HepG2 (cell line): ENCODE measurements at regions not wholly inside any gene's neighbourhood (a gene's known extent, or its start where the extent isn't known, plus 50 kb on each side); places are given as distances from the start of the nearest gene placed in this dataset.

Source experiments
- BRD4 ChIP-seq: sonication (generic); formaldehyde crosslinking; IDR thresholded peaks from 2 replicates; pipeline ENCODE4 v1.4.0; 2020; ENCODE audit warnings: missing genetic modification reagents
- HNRNPK ChIP-seq: fragments of 200-400 bp; formaldehyde crosslinking; IDR thresholded peaks from 2 replicates; pipeline ENCODE4 v1.6.1; 2018; ENCODE audit warnings: low read length, low read depth, moderate library complexity, mild to moderate bottlenecking; ENCODE audit not compliant: poor library complexity, severe bottlenecking
- MEIS2 ChIP-seq: sonication (generic); formaldehyde crosslinking; IDR thresholded peaks from 2 replicates; pipeline ENCODE4 v1.9.0; 2021; ENCODE audit warnings: mild to moderate bottlenecking, missing genetic modification reagents
- MIXL1 ChIP-seq: IDR thresholded peaks from 2 replicates; pipeline ENCODE4 v1.6.1; 2016
- MTA1 ChIP-seq: sonication (generic); formaldehyde crosslinking; IDR thresholded peaks from 2 replicates; pipeline ENCODE4 v1.4.0; 2020; ENCODE audit warnings: missing genetic modification reagents, mild to moderate bottlenecking, borderline replicate concordance
- NFKBIZ ChIP-seq: IDR thresholded peaks from 2 replicates; pipeline ENCODE4 v1.6.1; 2018; ENCODE audit warnings: missing genetic modification reagents, missing compliant biosample characterization
- PCBP1 ChIP-seq: fragments of 200-400 bp; formaldehyde crosslinking; IDR thresholded peaks from 2 replicates; pipeline ENCODE4 v1.6.1; 2017; ENCODE audit warnings: mild to moderate bottlenecking, low read depth, low read length, borderline replicate concordance
- PITX1 ChIP-seq: sonication (generic); formaldehyde crosslinking; IDR thresholded peaks from 2 replicates; pipeline ENCODE4 v1.5.1; 2020; ENCODE audit warnings: mild to moderate bottlenecking, missing genetic modification reagents
- SIN3B ChIP-seq: fragments of 150-350 bp; IDR thresholded peaks from 2 replicates; pipeline ENCODE4 v1.6.1; 2014; ENCODE audit warnings: low read length
- STAG1 ChIP-seq: sonication (generic); formaldehyde crosslinking; IDR thresholded peaks from 2 replicates; pipeline ENCODE4 v1.4.0; 2020; ENCODE audit warnings: missing genetic modification reagents
- ZBTB7B ChIP-seq: sonication (generic); formaldehyde crosslinking; IDR thresholded peaks from 2 replicates; pipeline ENCODE4 v1.4.0; 2020; ENCODE audit warnings: missing genetic modification reagents
- ZNF331 ChIP-seq: sonication (generic); formaldehyde crosslinking; IDR thresholded peaks from 2 replicates; pipeline ENCODE4 v1.4.0; 2020; ENCODE audit warnings: missing genetic modification reagents
- ZNF335 ChIP-seq: sonication (generic); formaldehyde crosslinking; IDR thresholded peaks from 2 replicates; pipeline ENCODE4 v1.4.0; 2020; ENCODE audit warnings: missing genetic modification reagents
- ZNF878 ChIP-seq: sonication (generic); formaldehyde crosslinking; IDR thresholded peaks from 2 replicates; pipeline ENCODE4 v1.8.1; 2023; ENCODE audit warnings: mild to moderate bottlenecking, missing genetic modification reagents, moderate library complexity
- TF ChIP-seq, protein P1 (sequence below): sonication (generic); formaldehyde crosslinking; IDR thresholded peaks from 2 replicates; pipeline ENCODE4 v1.9.0; 2021; ENCODE audit warnings: missing genetic modification reagents, borderline replicate concordance
- TF ChIP-seq, protein P2 (sequence below): sonication (generic); formaldehyde crosslinking; IDR thresholded peaks from 2 replicates; pipeline ENCODE4 v1.4.0; 2020; ENCODE audit warnings: mild to moderate bottlenecking, missing genetic modification reagents, borderline replicate concordance
- TF ChIP-seq, protein P3 (sequence below): sonication (generic); formaldehyde crosslinking; IDR thresholded peaks from 2 replicates; pipeline ENCODE4 v1.4.0; 2020; ENCODE audit warnings: missing genetic modification reagents, mild to moderate bottlenecking, borderline replicate concordance
- TF ChIP-seq, protein P4 (sequence below): sonication (generic); formaldehyde crosslinking; conservative IDR thresholded peaks from 2 replicates; pipeline ENCODE4 v1.4.0; 2020; ENCODE audit warnings: missing genetic modification reagents
- TF ChIP-seq, protein P5 (sequence below): sonication (generic); formaldehyde crosslinking; IDR thresholded peaks from 2 replicates; pipeline ENCODE4 v1.5.0; 2020; ENCODE audit warnings: missing genetic modification reagents, mild to moderate bottlenecking, borderline replicate concordance
- TF ChIP-seq, protein P6 (sequence below): sonication (generic); formaldehyde crosslinking; IDR thresholded peaks from 2 replicates; pipeline ENCODE4 v1.8.0; 2022; ENCODE audit warnings: mild to moderate bottlenecking, missing genetic modification reagents, moderate library complexity

DNA sequence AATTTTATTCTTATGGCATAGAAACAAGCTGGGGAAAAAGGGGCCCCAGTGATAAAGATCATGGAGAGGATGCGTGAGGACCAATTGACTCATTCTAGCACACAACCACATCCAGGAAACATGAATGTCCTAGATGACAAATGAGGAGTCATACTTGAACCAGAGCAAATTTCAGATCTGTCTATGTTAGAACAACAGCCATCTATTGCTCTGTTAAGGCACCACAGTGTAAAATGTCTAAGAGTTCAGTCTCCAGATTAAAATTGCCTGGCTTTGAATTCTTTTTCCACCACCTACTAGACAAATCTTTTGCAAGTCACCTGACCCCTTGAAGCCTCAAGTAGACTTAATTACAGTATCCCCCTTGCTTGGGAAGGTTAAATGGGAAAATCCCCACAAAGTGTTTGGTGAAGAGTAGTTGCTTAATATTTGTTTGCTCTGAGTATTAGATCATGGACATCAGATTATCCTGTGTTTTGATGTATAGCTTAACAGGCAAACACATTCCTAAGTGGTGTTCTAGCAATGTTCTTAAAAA is 258.7 kb upstream of the TGFBR2 start (continued):
- TF ChIP-seq, protein P1, sequence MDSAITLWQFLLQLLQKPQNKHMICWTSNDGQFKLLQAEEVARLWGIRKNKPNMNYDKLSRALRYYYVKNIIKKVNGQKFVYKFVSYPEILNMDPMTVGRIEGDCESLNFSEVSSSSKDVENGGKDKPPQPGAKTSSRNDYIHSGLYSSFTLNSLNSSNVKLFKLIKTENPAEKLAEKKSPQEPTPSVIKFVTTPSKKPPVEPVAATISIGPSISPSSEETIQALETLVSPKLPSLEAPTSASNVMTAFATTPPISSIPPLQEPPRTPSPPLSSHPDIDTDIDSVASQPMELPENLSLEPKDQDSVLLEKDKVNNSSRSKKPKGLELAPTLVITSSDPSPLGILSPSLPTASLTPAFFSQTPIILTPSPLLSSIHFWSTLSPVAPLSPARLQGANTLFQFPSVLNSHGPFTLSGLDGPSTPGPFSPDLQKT (CRISPR knock-in tag): no peak
- TF ChIP-seq ZBTB7B (CRISPR knock-in tag) (0 out of 2 replicates have a peak, but pooled peaks have one; percentile 41), MEIS2 (CRISPR knock-in tag) (0 out of 2 replicates have a peak, but pooled peaks have one; percentile 7), HNRNPK (peak; percentile 15), STAG1 (0 out of 2 replicates have a peak, but pooled peaks have one; percentile 3), PITX1 (CRISPR knock-in tag) (0 out of 2 replicates have a peak, but pooled peaks have one; percentile 22), PCBP1 (no peak), ZNF878 (CRISPR knock-in tag) (no peak), MTA1 (CRISPR knock-in tag) (no peak), SIN3B (no peak), ZNF335 (CRISPR knock-in tag) (no peak), ZNF331 (CRISPR knock-in tag) (peak; percentile 16; the same call in 1 of the 2 replicates), MIXL1 (CRISPR knock-in tag) (peak; percentile 52; the same call in 1 of the 2 replicates), BRD4 (CRISPR knock-in tag) (no peak), NFKBIZ (peak; percentile 93)
- TF ChIP-seq, protein P2, sequence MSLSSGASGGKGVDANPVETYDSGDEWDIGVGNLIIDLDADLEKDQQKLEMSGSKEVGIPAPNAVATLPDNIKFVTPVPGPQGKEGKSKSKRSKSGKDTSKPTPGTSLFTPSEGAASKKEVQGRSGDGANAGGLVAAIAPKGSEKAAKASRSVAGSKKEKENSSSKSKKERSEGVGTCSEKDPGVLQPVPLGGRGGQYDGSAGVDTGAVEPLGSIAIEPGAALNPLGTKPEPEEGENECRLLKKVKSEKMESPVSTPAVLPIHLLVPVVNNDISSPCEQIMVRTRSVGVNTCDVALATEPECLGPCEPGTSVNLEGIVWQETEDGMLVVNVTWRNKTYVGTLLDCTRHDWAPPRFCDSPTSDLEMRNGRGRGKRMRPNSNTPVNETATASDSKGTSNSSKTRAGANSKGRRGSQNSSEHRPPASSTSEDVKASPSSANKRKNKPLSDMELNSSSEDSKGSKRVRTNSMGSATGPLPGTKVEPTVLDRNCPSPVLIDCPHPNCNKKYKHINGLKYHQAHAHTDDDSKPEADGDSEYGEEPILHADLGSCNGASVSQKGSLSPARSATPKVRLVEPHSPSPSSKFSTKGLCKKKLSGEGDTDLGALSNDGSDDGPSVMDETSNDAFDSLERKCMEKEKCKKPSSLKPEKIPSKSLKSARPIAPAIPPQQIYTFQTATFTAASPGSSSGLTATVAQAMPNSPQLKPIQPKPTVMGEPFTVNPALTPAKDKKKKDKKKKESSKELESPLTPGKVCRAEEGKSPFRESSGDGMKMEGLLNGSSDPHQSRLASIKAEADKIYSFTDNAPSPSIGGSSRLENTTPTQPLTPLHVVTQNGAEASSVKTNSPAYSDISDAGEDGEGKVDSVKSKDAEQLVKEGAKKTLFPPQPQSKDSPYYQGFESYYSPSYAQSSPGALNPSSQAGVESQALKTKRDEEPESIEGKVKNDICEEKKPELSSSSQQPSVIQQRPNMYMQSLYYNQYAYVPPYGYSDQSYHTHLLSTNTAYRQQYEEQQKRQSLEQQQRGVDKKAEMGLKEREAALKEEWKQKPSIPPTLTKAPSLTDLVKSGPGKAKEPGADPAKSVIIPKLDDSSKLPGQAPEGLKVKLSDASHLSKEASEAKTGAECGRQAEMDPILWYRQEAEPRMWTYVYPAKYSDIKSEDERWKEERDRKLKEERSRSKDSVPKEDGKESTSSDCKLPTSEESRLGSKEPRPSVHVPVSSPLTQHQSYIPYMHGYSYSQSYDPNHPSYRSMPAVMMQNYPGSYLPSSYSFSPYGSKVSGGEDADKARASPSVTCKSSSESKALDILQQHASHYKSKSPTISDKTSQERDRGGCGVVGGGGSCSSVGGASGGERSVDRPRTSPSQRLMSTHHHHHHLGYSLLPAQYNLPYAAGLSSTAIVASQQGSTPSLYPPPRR (CRISPR knock-in tag): peak; percentile 65; the same call in 1 of the 2 replicates
- TF ChIP-seq, protein P3, sequence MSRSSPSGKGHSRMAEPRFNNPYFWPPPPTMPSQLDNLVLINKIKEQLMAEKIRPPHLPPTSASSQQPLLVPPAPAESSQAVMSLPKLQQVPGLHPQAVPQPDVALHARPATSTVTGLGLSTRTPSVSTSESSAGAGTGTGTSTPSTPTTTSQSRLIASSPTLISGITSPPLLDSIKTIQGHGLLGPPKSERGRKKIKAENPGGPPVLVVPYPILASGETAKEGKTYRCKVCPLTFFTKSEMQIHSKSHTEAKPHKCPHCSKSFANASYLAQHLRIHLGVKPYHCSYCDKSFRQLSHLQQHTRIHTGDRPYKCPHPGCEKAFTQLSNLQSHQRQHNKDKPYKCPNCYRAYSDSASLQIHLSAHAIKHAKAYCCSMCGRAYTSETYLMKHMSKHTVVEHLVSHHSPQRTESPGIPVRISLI (CRISPR knock-in tag): peak; percentile 61; the same call in 1 of the 2 replicates
- TF ChIP-seq, protein P4, sequence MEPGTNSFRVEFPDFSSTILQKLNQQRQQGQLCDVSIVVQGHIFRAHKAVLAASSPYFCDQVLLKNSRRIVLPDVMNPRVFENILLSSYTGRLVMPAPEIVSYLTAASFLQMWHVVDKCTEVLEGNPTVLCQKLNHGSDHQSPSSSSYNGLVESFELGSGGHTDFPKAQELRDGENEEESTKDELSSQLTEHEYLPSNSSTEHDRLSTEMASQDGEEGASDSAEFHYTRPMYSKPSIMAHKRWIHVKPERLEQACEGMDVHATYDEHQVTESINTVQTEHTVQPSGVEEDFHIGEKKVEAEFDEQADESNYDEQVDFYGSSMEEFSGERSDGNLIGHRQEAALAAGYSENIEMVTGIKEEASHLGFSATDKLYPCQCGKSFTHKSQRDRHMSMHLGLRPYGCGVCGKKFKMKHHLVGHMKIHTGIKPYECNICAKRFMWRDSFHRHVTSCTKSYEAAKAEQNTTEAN (CRISPR knock-in tag): no peak
- TF ChIP-seq, protein P5, sequence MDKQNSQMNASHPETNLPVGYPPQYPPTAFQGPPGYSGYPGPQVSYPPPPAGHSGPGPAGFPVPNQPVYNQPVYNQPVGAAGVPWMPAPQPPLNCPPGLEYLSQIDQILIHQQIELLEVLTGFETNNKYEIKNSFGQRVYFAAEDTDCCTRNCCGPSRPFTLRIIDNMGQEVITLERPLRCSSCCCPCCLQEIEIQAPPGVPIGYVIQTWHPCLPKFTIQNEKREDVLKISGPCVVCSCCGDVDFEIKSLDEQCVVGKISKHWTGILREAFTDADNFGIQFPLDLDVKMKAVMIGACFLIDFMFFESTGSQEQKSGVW (CRISPR knock-in tag): no peak
- TF ChIP-seq, protein P6, sequence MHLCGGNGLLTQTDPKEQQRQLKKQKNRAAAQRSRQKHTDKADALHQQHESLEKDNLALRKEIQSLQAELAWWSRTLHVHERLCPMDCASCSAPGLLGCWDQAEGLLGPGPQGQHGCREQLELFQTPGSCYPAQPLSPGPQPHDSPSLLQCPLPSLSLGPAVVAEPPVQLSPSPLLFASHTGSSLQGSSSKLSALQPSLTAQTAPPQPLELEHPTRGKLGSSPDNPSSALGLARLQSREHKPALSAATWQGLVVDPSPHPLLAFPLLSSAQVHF (CRISPR knock-in tag): no peak
